Muscle of arm (tissue), 1 donor: ENCODE measurements at regions not wholly inside any gene's neighbourhood (a gene's known extent, or its start where the extent isn't known, plus 50 kb on each side); places are given as distances from the start of the nearest gene placed in this dataset.
"Not testable (repeated sequence)": the region's sequence is repeated elsewhere in the genome, so short reads cannot be mapped to it uniquely, and the experiment has no call there.

Experiments used
- DNase-seq: peaks from one replicate; pipeline ENCODE4 v3.0.0-alpha.2; 2013

DNA sequence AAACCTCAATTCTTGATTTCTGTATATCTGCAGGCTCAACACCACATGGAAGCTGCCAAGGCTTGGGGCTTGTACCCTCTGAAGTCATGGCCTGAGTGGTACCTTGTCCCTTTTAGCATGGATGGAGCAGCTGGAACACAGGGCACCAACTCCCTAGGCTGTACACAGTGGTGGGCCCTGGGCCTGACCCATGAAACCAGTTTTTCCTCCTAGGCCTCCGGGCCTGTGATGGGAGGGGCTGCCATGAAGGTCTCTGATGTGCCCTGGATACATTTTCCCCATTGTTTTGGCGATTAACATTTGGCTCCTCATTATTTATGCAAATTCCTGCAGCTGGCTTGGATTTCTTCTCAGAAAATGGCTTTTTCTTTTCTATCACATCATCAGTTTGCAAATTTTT lies 131.6 kb downstream of the NDFIP2 start:
- DNase-seq = no peak

DNA sequence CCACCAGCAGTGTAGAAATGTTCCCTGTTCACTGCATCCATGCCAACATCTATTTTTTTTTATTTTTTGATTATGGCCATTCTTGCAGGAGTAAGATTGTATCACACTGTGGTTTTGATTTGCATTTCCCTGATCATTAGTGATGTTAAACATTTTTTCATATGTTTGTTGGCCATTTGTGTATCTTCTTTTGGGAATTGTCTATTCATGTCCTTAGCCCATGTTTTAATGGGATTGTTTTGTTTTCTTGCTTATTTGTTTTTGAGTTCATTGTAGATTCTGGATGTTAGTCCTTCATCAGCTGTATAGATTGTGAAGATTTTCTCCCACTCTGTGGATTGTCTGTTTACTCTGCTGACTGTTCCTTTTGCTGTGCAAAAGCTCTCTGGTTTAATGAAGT lies 126.9 kb downstream of the NDFIP2 start:
- not testable (repeated sequence) for DNase-seq
